ENCODE measurements at regions not wholly inside any gene's neighbourhood (a gene's known extent, or its start where the extent isn't known, plus 50 kb on each side); places are given as distances from the start of the nearest gene placed in this dataset.

- Mint-ChIP-seq H3K27ac (no peak overlapping the region), H3K4me1 (no peaks in the 10 kb centered on the region), H3K4me3 (no peak overlapping the region), H3K27me3 (ENCODE audit: low read depth in 2 of 2) (peaks cover 12 to 20% of the 10 kb centered on the region in 2 donors), H3K36me3 (peaks cover 5% of the 10 kb centered on the region), H3K9me3 (no peaks in the 10 kb centered on the region)
- no peak overlapping the region for H3K4me3 ChIP-seq (ENCODE audit: low read length)
- ATAC-seq (no peak), DNase-seq (no peak)
- H3K9me3 ChIP-seq (ENCODE audit: control insufficient read depth, insufficient read depth, low read length): no peaks in the 10 kb centered on the region
- no peaks in the 10 kb centered on the region for H3K27me3 ChIP-seq (ENCODE audit: control insufficient read depth, insufficient read depth, low read length)
- WGBS (ENCODE audit: insufficient coverage): 93% methylated on average over 3 of the region's 4 CpGs
- no peak overlapping the region for H3K27ac ChIP-seq (ENCODE audit: low read length)
- TF ChIP-seq, protein P1, sequence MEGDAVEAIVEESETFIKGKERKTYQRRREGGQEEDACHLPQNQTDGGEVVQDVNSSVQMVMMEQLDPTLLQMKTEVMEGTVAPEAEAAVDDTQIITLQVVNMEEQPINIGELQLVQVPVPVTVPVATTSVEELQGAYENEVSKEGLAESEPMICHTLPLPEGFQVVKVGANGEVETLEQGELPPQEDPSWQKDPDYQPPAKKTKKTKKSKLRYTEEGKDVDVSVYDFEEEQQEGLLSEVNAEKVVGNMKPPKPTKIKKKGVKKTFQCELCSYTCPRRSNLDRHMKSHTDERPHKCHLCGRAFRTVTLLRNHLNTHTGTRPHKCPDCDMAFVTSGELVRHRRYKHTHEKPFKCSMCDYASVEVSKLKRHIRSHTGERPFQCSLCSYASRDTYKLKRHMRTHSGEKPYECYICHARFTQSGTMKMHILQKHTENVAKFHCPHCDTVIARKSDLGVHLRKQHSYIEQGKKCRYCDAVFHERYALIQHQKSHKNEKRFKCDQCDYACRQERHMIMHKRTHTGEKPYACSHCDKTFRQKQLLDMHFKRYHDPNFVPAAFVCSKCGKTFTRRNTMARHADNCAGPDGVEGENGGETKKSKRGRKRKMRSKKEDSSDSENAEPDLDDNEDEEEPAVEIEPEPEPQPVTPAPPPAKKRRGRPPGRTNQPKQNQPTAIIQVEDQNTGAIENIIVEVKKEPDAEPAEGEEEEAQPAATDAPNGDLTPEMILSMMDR (IDR thresholded peaks at IDR 0.05): no peak
- no peaks in the 10 kb centered on the region for H3K4me1 ChIP-seq (ENCODE audit: control insufficient read depth, insufficient read depth, low read length)
- no peaks in the 10 kb centered on the region for H3K36me3 ChIP-seq (ENCODE audit: control insufficient read depth, insufficient read depth, low read length)
- intact Hi-C loops (cut with micrococcal nuclease): no loop called here
Observed at GRCh38 chr10:125584954-125585353, 98.0 kb downstream of the TEX36 start.

DNA sequence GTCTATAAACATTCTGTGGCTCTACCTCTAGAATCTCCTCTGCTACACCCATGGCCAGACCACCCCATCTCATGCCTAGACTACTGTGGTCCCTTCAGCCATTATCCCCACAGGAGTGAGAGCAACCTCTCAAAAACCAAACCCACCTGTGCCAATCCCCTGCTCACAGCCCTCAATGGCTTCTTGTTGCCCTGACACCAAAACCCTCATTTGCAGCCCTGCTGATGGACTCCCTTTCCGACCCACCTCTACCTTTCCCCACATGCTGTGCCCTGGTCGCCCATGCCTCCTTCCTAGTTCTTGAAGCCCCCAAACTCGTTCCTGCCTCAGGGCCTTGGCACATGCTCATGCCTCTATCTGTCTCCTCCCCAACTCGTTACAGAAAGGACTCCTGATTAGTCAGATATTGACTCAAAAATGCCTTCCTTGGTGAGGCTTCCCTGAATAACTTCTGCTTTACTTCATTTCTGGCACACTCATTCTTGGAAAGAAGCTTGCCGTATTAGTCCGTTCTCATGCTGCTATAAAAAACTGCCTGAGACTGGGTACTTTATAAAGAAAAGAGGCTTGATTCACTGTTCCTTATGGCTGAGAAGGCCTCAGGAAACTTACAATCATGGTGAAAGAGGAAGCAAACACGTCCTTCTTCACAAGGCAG, 104.2 kb downstream of the TEX36 start:
- Histone ChIP-seq H3K9me3 (ENCODE audit: control insufficient read depth, insufficient read depth, low read length) (peaks cover 4% of the 10 kb centered on the region), H3K4me1 (ENCODE audit: control insufficient read depth, insufficient read depth, low read length) (no peaks in the 10 kb centered on the region), H3K27me3 (ENCODE audit: control insufficient read depth, insufficient read depth, low read length) (no peaks in the 10 kb centered on the region), H3K4me3 (ENCODE audit: low read length) (no peak overlapping the region), H3K27ac (ENCODE audit: low read length) (no peak overlapping the region), H3K36me3 (ENCODE audit: control insufficient read depth, insufficient read depth, low read length) (no peaks in the 10 kb centered on the region)
- intact Hi-C loops (cut with micrococcal nuclease): no loop called here
- 66% methylated on average over 7 of the region's 7 CpGs for WGBS (ENCODE audit: insufficient coverage)
- H3K36me3 Mint-ChIP-seq: no peaks in the 10 kb centered on the region
- H3K27ac Mint-ChIP-seq: no peak overlapping the region
- peaks cover 12 to 14% of the 10 kb centered on the region in 2 donors for H3K27me3 Mint-ChIP-seq (ENCODE audit: low read depth in 2 of 2)
- no peaks in the 10 kb centered on the region for H3K4me1 Mint-ChIP-seq
- TF ChIP-seq, protein P1 (IDR thresholded peaks at IDR 0.05): no peak
- ATAC-seq: no peak
- no peak overlapping the region for H3K4me3 Mint-ChIP-seq
- peaks cover 0 to 2% of the 10 kb centered on the region in 2 donors for H3K9me3 Mint-ChIP-seq
- no peak for DNase-seq

GRCh38 chr10:125575843-125576242, 107.1 kb downstream of the TEX36 start:
- Histone ChIP-seq H3K27ac (ENCODE audit: low read length) (no peak overlapping the region), H3K4me3 (ENCODE audit: low read length) (no peak overlapping the region), H3K9me3 (ENCODE audit: control insufficient read depth, insufficient read depth, low read length) (peaks cover 4% of the 10 kb centered on the region), H3K36me3 (ENCODE audit: control insufficient read depth, insufficient read depth, low read length) (no peaks in the 10 kb centered on the region), H3K27me3 (ENCODE audit: control insufficient read depth, insufficient read depth, low read length) (no peaks in the 10 kb centered on the region), H3K4me1 (ENCODE audit: control insufficient read depth, insufficient read depth, low read length) (no peaks in the 10 kb centered on the region)
- DNase-seq: no peak
- Mint-ChIP-seq H3K4me1 (no peaks in the 10 kb centered on the region), H3K27me3 (ENCODE audit: low read depth in 2 of 2) (peaks cover 18 to 36% of the 10 kb centered on the region in 2 donors), H3K36me3 (no peaks in the 10 kb centered on the region), H3K9me3 (peaks cover 0 to 2% of the 10 kb centered on the region in 2 donors), H3K4me3 (no peak overlapping the region), H3K27ac (no peak overlapping the region)
- ATAC-seq: no peak
- intact Hi-C loops (cut with micrococcal nuclease): no loop called here
- TF ChIP-seq, protein P1 (IDR thresholded peaks at IDR 0.05): no peak
- WGBS (ENCODE audit: insufficient coverage): 73% methylated on average over 4 of the region's 4 CpGs

GRCh38 chr10:125568156-125568555, 114.8 kb downstream of the TEX36 start:
- no peaks in the 10 kb centered on the region for H3K4me1 ChIP-seq (ENCODE audit: control insufficient read depth, insufficient read depth, low read length)
- H3K4me3 Mint-ChIP-seq: no peak overlapping the region
- H3K27me3 ChIP-seq (ENCODE audit: control insufficient read depth, insufficient read depth, low read length): peaks cover 3% of the 10 kb centered on the region
- H3K9me3 ChIP-seq (ENCODE audit: control insufficient read depth, insufficient read depth, low read length): no peaks in the 10 kb centered on the region
- no peaks in the 10 kb centered on the region for H3K4me1 Mint-ChIP-seq
- no peak overlapping the region for H3K27ac Mint-ChIP-seq
- no peak for ATAC-seq
- DNase-seq: no peak
- H3K4me3 ChIP-seq (ENCODE audit: low read length): no peak overlapping the region
- intact Hi-C loops (cut with micrococcal nuclease): no loop called here
- WGBS (ENCODE audit: insufficient coverage): 97% methylated on average over 4 of the region's 4 CpGs
- peaks cover 15 to 24% of the 10 kb centered on the region in 2 donors for H3K27me3 Mint-ChIP-seq (ENCODE audit: low read depth in 2 of 2)
- no peaks in the 10 kb centered on the region for H3K9me3 Mint-ChIP-seq
- no peaks in the 10 kb centered on the region for H3K36me3 ChIP-seq (ENCODE audit: control insufficient read depth, insufficient read depth, low read length)
- H3K36me3 Mint-ChIP-seq: no peaks in the 10 kb centered on the region
- no peak overlapping the region for H3K27ac ChIP-seq (ENCODE audit: low read length)
- TF ChIP-seq, protein P1 (IDR thresholded peaks at IDR 0.05): no peak
